Astrocyte of the spinal cord (primary cell): ENCODE measurements at regions not wholly inside any gene's neighbourhood (a gene's known extent, or its start where the extent isn't known, plus 50 kb on each side); places are given as distances from the start of the nearest gene placed in this dataset.

Experiments used
- DNase-seq: peaks from one replicate; pipeline ENCODE4 v3.0.0; 2011; ENCODE audit warnings: low read depth, low spot score
- H3K4me3 ChIP-seq: 2 replicates; pipeline ENCODE4 v1.5.1; 2011; ENCODE audit warnings: low read depth, mild to moderate bottlenecking, low read length, moderate library complexity
- CTCF ChIP-seq: IDR thresholded peaks from 2 replicates; pipeline ENCODE4 v1.5.1; 2012; ENCODE audit warnings: low read depth, mild to moderate bottlenecking, low read length, inconsistent platforms
- in situ Hi-C: cut with HindIII; loops from 2 replicates; pipeline ENCODE4 v1.10.0; 2017; ENCODE audit warnings: low sequenced_read_pairs

GRCh38 chr12:41784957-41785356, 359.7 kb downstream of the GXYLT1 start:
- in situ Hi-C loops = no loop called here
- no peak overlapping the region for H3K4me3 ChIP-seq
- DNase-seq = no peak
- no peak for TF ChIP-seq CTCF

GRCh38 chr12:41778934-41779333, 365.7 kb downstream of the GXYLT1 start:
- no peak for DNase-seq
- no peak overlapping the region for H3K4me3 ChIP-seq
- in situ Hi-C loops = no loop called here
- TF ChIP-seq CTCF = no peak

- in situ Hi-C loops = no loop called here
- no peak for DNase-seq
Observed at GRCh38 chr12:41777064-41777790, 367.4 kb downstream of the GXYLT1 start.

DNA sequence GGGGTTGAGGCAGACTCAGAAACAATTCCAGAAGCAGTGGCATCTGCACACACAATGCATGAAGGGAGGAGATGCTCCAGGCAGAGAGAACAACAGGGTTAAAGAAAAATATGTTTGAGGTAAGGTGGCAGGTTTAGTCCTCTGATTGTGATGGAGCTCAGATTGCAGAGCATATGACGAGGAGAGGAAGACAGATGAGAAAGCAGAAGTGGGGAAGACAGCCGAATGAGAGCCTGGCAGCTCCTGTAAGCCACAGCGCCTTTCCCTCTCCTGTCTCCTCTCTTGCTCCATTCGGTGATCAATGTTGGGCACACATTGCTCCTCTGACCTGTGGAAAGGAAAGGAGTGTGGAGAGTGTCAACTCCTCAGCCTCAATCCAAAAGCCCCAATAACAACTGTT, 372.2 kb downstream of the GXYLT1 start:
- in situ Hi-C loops = no loop called here
- no peak for TF ChIP-seq CTCF
- no peak overlapping the region for H3K4me3 ChIP-seq
- DNase-seq = no peak

More at GRCh38 chr12:41777064-41777790, 367.4 kb downstream of the GXYLT1 start:
- H3K4me3 ChIP-seq = no peak overlapping the region
- TF ChIP-seq CTCF = no peak

GRCh38 chr12:41769810-41770209, 374.9 kb downstream of the GXYLT1 start:
- in situ Hi-C loops = no loop called here
- DNase-seq = no peak
- H3K4me3 ChIP-seq = no peak overlapping the region
- no peak for TF ChIP-seq CTCF

DNA sequence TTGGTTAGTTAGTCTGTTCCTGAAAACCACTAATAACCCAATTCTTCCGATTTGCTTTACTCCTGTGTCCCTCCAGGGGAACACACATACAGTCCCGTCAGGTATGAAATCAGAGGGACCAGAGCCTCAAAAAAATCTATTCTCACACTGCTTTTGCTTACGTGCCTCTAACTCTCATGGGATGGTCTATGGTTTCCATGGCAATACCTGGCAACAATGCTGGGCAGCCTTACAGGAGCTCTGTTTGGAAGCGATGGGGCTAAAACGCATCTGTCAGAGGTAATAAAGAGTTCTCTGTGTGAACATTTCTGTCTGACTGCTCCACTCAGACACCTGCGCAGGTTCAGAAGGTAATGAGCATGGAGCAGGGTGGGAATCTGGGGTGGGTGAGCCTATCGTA, 376.2 kb downstream of the GXYLT1 start:
- H3K4me3 ChIP-seq = no peak overlapping the region
- in situ Hi-C loops = no loop called here
- TF ChIP-seq CTCF = no peak
- DNase-seq = no peak
